ENCODE measurements at regions not wholly inside any gene's neighbourhood (a gene's known extent, or its start where the extent isn't known, plus 50 kb on each side); places are given as distances from the start of the nearest gene placed in this dataset.
"Not testable (repeated sequence)": the region's sequence is repeated elsewhere in the genome, so short reads cannot be mapped to it uniquely, and the experiment has no call there.

GRCh38 chr21:39000496-39000895 is 182.8 kb downstream of the PSMG1 start:
- Histone ChIP-seq H3K4me3 (ENCODE audit: low read length in 3 of 3) (no peak overlapping the region), H3K27ac (ENCODE audit: low read depth in 2 of 2, low read length in 2 of 2) (peak overlapping the region in 1 of 2 donors; percentile 38), H3K4me1 (ENCODE audit: control insufficient read depth in 2 of 3, insufficient read depth in 2 of 3, low read depth in 1 of 3, low read length in 3 of 3) (peaks cover 4 to 11% (median 6%) of the 10 kb centered on the region in 3 donors), H3K27me3 (ENCODE audit: control insufficient read depth, insufficient read depth, low read length) (no peaks in the 10 kb centered on the region), H3K9ac (ENCODE audit: low read length in 3 of 3) (no peak overlapping the region), H3K9me3 (ENCODE audit: control insufficient read depth in 2 of 3, insufficient read depth in 1 of 3, low read length in 3 of 3) (no peaks in the 10 kb centered on the region), H3K36me3 (ENCODE audit: control insufficient read depth in 2 of 3, insufficient read depth in 3 of 3, low read length in 3 of 3) (no peaks in the 10 kb centered on the region)
- intact Hi-C loops (cut with DNase I), result no loop called here
- no peak for TF ChIP-seq CTCF (IDR thresholded peaks at IDR 0.05; ENCODE audit: borderline replicate concordance, extremely low read depth, insufficient read depth)
- DNase-seq, result peak in 1 of 5 donors; percentile 77
- no peak for FAIRE-seq

GRCh38 chr21:38999161-38999560 is 184.1 kb downstream of the PSMG1 start:
- intact Hi-C loops (cut with DNase I), result loop anchor here (10.0 kb wide), 1 partner anchor 64 kb away; no protein-coding TSS in a partner anchor
- Histone ChIP-seq H3K36me3 (ENCODE audit: control insufficient read depth in 2 of 3, insufficient read depth in 3 of 3, low read length in 3 of 3) (no peaks in the 10 kb centered on the region), H3K27me3 (ENCODE audit: control insufficient read depth, insufficient read depth, low read length) (no peaks in the 10 kb centered on the region), H3K9ac (ENCODE audit: low read length in 3 of 3) (no peak overlapping the region), H3K27ac (ENCODE audit: low read depth in 2 of 2, low read length in 2 of 2) (no peak overlapping the region), H3K4me1 (ENCODE audit: control insufficient read depth in 2 of 3, insufficient read depth in 2 of 3, low read depth in 1 of 3, low read length in 3 of 3) (peaks cover 0 to 2% (median 1%) of the 10 kb centered on the region in 3 donors), H3K4me3 (ENCODE audit: low read length in 3 of 3) (no peak overlapping the region), H3K9me3 (ENCODE audit: control insufficient read depth in 2 of 3, insufficient read depth in 1 of 3, low read length in 3 of 3) (no peaks in the 10 kb centered on the region)
- DNase-seq (no peak), FAIRE-seq (no peak)
- no peak for TF ChIP-seq CTCF (IDR thresholded peaks at IDR 0.05; ENCODE audit: borderline replicate concordance, extremely low read depth, insufficient read depth)

GRCh38 chr21:38998281-38998680 is 185.0 kb downstream of the PSMG1 start:
- not testable (repeated sequence) for H3K4me3 ChIP-seq (ENCODE audit: low read length in 3 of 3); FAIRE-seq; H3K9me3 ChIP-seq (ENCODE audit: control insufficient read depth in 2 of 3, insufficient read depth in 1 of 3, low read length in 3 of 3); H3K9ac ChIP-seq (ENCODE audit: low read length in 3 of 3); H3K27me3 ChIP-seq (ENCODE audit: control insufficient read depth, insufficient read depth, low read length); H3K27ac ChIP-seq (ENCODE audit: low read depth in 2 of 2, low read length in 2 of 2); H3K36me3 ChIP-seq (ENCODE audit: control insufficient read depth in 2 of 3, insufficient read depth in 3 of 3, low read length in 3 of 3); DNase-seq; H3K4me1 ChIP-seq (ENCODE audit: control insufficient read depth in 2 of 3, insufficient read depth in 2 of 3, low read depth in 1 of 3, low read length in 3 of 3)
- intact Hi-C loops (cut with DNase I), result loop anchor here (10.0 kb wide), 1 partner anchor 63 kb away; no protein-coding TSS in a partner anchor

GRCh38 chr21:38997843-38998175 is 185.4 kb downstream of the PSMG1 start:
- not testable (repeated sequence) for H3K27me3 ChIP-seq (ENCODE audit: control insufficient read depth, insufficient read depth, low read length); H3K27ac ChIP-seq (ENCODE audit: low read depth in 2 of 2, low read length in 2 of 2); FAIRE-seq; H3K4me3 ChIP-seq (ENCODE audit: low read length in 3 of 3); H3K36me3 ChIP-seq (ENCODE audit: control insufficient read depth in 2 of 3, insufficient read depth in 3 of 3, low read length in 3 of 3); DNase-seq; H3K9ac ChIP-seq (ENCODE audit: low read length in 3 of 3); H3K9me3 ChIP-seq (ENCODE audit: control insufficient read depth in 2 of 3, insufficient read depth in 1 of 3, low read length in 3 of 3)
- peaks cover 0 to 12% (median 9%) of the 10 kb centered on the region in 3 donors for H3K4me1 ChIP-seq (ENCODE audit: control insufficient read depth in 2 of 3, insufficient read depth in 2 of 3, low read depth in 1 of 3, low read length in 3 of 3)
- intact Hi-C loops (cut with DNase I), result loop anchor here (10.0 kb wide), 1 partner anchor 63 kb away; no protein-coding TSS in a partner anchor

Measured in kidney (tissue), 13 donors.